ENCODE measurements at regions not wholly inside any gene's neighbourhood (a gene's known extent, or its start where the extent isn't known, plus 50 kb on each side); places are given as distances from the start of the nearest gene placed in this dataset.
"Not testable (repeated sequence)": the region's sequence is repeated elsewhere in the genome, so short reads cannot be mapped to it uniquely, and the experiment has no call there.

GRCh38 chr13:62431852-62432251 lies 1016.2 kb upstream of the PCDH20 start:
- no peak overlapping the region for H3K4me3 ChIP-seq (ENCODE audit: low read length)
- no peak for TF ChIP-seq ZNF274 (IDR thresholded peaks at IDR 0.05; ENCODE audit: low read depth, low read length)

GRCh38 chr13:62418872-62419271 lies 1003.2 kb upstream of the PCDH20 start:
- H3K4me3 ChIP-seq (ENCODE audit: low read length): no peak overlapping the region
- no peak for TF ChIP-seq ZNF274 (IDR thresholded peaks at IDR 0.05; ENCODE audit: low read depth, low read length)

DNA sequence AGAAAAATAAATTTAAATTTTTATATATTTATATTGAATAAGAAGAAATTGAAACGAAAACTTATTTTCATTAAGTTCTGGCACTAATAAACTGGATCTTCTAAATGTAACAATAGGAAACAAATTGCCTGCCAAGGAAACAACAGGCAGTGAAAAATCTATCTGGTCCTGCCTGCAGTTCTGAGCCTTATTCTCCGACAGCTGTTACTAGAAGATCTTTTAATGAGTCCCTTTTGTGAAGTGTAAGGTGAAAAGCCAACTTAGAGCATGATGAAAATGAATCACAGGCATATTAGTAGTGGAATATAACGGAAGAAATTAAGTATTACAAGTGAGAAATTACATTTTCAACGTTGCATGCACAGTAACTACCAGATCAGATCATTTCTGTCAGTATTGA lies 1002.7 kb upstream of the PCDH20 start:
- TF ChIP-seq ZNF274 (IDR thresholded peaks at IDR 0.05; ENCODE audit: low read depth, low read length): no peak
- H3K4me3 ChIP-seq (ENCODE audit: low read length): no peak overlapping the region

GRCh38 chr13:62407871-62408270 lies 992.2 kb upstream of the PCDH20 start:
- no peak for TF ChIP-seq ZNF274 (IDR thresholded peaks at IDR 0.05; ENCODE audit: low read depth, low read length)
- H3K4me3 ChIP-seq (ENCODE audit: low read length): no peak overlapping the region

DNA sequence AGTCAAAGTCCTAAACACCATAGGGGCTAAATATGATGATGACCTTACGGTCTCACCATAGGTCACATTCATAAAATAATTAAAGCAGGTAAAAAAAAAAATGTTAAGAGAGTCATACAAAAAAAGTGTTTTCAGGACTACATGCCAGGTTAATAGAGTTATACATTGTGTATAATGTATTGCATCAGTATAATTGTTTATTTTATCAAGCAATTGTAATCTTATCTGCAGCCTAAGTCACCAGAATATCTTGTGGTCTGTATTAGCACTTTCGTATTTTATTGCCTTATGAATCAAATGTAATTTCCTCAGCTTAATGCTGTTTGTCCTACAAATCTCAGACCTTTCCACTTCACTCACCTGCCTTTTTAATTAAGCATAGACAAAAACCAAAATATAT lies 972.9 kb upstream of the PCDH20 start:
- TF ChIP-seq ZNF274 (IDR thresholded peaks at IDR 0.05; ENCODE audit: low read depth, low read length): no peak
- no peak overlapping the region for H3K4me3 ChIP-seq (ENCODE audit: low read length)

DNA sequence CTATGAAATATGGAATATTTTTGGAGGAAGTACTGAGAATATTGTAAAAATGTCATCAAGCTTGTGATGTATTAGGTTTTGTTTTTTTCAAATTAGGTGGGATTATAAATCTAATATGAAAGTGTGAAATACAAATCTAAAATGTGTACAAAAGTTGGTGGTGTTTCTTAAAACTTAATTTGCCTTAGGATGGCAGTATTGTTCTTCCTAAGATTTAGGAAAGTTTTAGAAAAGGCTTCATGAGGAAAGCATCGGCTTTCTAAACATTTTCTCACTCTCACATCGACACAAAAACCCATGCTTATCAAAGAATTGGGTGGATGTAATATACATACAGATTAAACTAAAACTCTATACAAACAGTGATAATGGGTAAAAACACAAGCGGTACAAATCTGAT lies 972.0 kb upstream of the PCDH20 start:
- no peak for TF ChIP-seq ZNF274 (IDR thresholded peaks at IDR 0.05; ENCODE audit: low read depth, low read length)
- no peak overlapping the region for H3K4me3 ChIP-seq (ENCODE audit: low read length)

- H3K4me3 ChIP-seq (ENCODE audit: low read length): not testable (repeated sequence)
Measured at GRCh38 chr13:62379241-62379640, 963.6 kb upstream of the PCDH20 start.

- H3K4me3 ChIP-seq (ENCODE audit: low read length): no peak overlapping the region
- no peak for TF ChIP-seq ZNF274 (IDR thresholded peaks at IDR 0.05; ENCODE audit: low read depth, low read length)
Measured at GRCh38 chr13:62377838-62378237, 962.2 kb upstream of the PCDH20 start.

GRCh38 chr13:62375653-62376052 lies 960.0 kb upstream of the PCDH20 start:
- TF ChIP-seq ZNF274 (IDR thresholded peaks at IDR 0.05; ENCODE audit: low read depth, low read length): no peak
- H3K4me3 ChIP-seq (ENCODE audit: low read length): no peak overlapping the region

DNA sequence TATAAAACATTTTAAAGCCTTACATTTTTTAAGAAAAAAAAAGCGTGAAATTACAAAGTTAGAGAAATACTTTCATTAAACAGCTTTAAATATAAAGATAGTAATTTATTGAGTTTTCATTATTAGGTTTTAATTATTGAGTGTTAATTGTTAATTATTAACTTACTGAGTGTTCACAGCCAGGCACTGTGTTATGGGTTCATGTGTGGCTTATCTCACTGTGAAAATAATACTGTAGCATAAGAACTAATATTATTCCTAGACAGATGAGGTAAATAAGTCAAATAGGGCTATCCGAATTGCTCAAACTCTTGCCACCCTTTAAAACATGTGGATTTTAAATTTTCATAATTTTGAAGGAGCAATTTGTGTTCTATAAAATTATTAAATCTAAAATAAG lies 956.1 kb upstream of the PCDH20 start:
- no peak overlapping the region for H3K4me3 ChIP-seq (ENCODE audit: low read length)
- no peak for TF ChIP-seq ZNF274 (IDR thresholded peaks at IDR 0.05; ENCODE audit: low read depth, low read length)

DNA sequence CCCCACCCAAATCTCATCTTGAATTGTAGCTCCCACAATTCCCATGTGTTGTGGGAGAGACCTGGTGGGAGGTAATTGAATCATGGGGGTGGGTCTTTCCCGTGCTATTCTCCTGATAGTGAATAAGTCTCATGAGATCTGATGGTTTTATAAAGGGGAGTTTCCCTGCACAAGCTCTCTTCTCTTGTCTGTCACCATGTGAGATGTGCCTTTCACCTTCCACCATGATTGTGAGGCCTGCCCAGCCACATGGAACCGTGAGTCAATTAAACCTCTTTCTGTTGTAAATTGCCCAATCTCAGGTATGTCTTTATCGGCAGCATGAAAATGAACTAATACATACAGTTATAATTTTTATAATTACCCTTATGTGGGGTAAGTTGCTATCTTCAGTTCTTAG lies 952.3 kb upstream of the PCDH20 start:
- H3K4me3 ChIP-seq (ENCODE audit: low read length): not testable (repeated sequence)

DNA sequence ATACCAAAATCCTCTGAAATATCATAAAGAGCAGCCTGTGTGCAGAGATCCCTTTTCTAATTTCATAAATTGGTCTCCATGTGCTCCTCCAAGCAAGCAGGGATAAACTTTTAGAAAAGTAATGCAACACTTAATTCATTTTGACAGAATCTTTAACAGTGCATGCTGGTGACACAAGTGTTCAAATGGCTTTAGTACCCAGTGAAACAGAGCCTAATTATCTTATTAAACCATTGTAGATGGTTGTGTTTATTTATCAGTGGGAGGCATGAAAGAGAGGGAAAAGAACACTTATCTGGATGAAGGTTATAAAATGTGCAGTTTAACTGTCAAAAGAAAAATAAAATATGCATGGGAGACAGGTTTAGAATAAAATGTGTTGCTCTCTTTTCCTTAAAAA lies 945.0 kb upstream of the PCDH20 start:
- no peak for TF ChIP-seq ZNF274 (IDR thresholded peaks at IDR 0.05; ENCODE audit: low read depth, low read length)

DNA sequence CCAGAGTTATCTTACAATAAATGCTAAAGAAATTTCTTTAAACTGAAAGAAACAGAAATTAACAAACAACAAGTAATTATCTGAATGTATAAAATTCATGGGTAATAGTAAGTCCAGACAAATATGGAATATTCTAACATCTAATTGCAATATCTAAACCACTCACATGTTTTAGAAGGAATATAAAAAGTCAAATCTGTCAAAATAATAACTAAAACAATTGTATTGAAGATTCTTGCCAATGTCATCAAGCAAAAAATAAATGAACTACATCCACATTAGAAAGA lies 942.9 kb upstream of the PCDH20 start:
- H3K4me3 ChIP-seq (ENCODE audit: low read length): no peak overlapping the region
- no peak for TF ChIP-seq ZNF274 (IDR thresholded peaks at IDR 0.05; ENCODE audit: low read depth, low read length)

More for the DNA sequence above, 945.0 kb upstream of the PCDH20 start:
- no peak overlapping the region for H3K4me3 ChIP-seq (ENCODE audit: low read length)

DNA sequence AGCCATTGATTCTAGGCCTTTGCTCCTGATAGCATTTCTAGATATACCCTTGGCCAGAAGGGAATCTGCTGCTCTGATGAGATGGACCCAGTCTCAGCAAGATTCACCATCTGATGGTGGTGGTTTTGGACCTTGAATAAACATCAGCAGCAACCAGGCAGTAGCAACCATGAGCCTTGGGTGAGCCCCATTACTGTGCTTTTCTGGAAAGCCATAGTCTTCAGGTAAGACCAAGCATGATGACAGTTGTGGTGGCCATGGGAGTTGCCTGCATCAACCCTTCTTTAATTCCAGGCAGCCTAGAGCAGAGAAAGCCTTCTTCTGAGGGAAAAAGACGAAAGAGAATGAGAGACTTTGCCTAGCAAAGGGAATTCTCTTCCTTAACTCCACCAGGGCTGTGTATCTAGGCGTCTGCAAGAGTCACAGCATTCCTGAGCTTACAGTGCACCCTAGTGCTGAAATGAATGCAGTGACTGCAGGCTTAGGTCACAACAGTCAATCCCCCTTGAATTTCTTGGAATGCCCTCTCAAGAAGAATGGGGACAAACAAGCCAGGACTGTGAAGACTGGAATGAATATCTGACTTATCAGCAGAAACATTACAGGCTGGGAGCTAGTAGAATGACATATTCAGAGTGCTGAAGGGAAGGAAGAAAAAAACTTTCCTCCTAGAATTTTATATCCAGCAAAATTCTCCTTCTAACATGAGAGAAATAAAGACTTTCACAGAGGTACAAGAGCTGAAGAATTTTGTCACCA lies 942.4 kb upstream of the PCDH20 start:
- no peak overlapping the region for H3K4me3 ChIP-seq (ENCODE audit: low read length)
- TF ChIP-seq ZNF274 (IDR thresholded peaks at IDR 0.05; ENCODE audit: low read depth, low read length): no peak

DNA sequence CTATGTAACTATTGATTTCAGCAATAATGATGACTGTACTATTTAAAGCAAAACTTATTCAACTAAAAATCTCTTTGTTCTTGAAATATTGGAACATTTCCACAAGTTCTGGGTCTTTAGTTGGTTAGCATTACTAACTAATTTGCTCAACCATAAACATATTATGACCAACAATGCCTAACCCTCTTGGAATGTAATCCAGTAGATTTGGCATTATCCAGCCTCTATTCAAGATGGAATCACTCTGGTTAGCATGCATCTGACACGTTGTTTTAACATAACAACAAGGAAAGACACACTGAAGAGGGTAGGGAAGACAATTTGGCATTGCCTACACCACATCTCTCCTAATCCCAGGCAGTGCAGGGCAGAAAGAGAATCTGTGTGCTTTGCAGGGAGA lies 941.3 kb upstream of the PCDH20 start:
- no peak overlapping the region for H3K4me3 ChIP-seq (ENCODE audit: low read length)
- TF ChIP-seq ZNF274 (IDR thresholded peaks at IDR 0.05; ENCODE audit: low read depth, low read length): no peak

DNA sequence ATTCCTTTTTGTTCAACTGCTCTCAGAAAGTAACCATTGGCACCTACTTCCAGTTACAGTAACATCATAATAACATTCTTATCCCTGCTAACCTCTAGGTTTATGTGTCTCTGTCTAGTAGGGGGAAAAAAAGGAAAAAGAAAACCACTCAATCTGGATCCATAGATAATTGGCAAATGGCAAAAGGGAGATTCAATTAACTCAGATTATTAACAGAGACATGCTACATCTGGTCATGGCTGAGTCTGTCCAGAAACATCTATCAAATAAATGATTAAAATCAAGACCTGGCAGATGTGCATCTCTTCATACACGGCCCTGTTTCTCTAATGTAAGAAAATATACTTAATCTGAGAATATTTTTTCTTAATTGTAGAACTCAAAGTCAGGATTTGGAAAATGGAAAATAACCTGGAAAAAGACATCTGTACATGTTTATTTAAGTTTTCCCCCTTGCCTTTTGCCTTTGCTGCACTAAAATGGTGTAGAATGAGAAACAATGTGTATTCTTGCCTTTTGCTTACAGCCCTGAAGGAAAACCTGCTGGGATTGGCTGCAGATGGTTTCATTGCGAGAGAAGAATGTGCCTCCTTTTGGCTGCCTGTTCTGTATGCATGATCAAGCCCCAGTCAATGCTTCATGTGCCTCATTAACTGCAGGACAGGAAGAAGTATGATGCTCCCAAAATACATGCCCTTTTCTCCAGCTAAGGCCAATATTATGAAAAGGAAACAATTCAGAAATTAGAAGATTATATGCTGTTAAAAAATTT lies 921.6 kb upstream of the PCDH20 start:
- no peak overlapping the region for H3K4me3 ChIP-seq (ENCODE audit: low read length)
- TF ChIP-seq ZNF274 (IDR thresholded peaks at IDR 0.05; ENCODE audit: low read depth, low read length): no peak
